ENCODE measurements at regions not wholly inside any gene's neighbourhood (a gene's known extent, or its start where the extent isn't known, plus 50 kb on each side); places are given as distances from the start of the nearest gene placed in this dataset.
"Not testable (repeated sequence)": the region's sequence is repeated elsewhere in the genome, so short reads cannot be mapped to it uniquely, and the experiment has no call there.

DNA sequence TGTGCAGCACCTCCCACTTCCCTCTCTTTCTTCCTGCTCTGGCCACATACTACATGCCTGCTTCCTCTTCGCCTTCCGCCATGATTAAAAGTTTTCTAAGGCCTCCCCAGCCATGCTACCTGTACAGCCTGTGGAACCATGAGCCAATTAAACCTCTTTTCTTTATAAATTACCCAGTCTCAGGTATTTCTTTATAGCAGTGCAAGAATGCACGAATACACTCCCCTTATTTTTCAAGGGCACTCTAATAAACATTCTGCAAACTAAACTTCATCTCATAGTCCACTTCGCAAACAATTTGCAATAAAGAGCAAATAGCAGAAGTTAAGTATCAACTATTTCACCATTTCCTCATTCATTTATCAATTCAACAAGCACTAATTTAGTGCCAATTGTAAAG lies 351.3 kb downstream of the PID1 start:
- no peak for TF ChIP-seq OSR1 (CRISPR knock-in tag; IDR thresholded peaks at IDR 0.05)
- no peak for TF ChIP-seq POU6F1 (CRISPR knock-in tag; IDR thresholded peaks at IDR 0.05; ENCODE audit: borderline replicate concordance, low read depth)
- no peak for TF ChIP-seq TOX (CRISPR knock-in tag; IDR thresholded peaks at IDR 0.05; ENCODE audit: borderline replicate concordance)
- TF ChIP-seq SNAI2 (CRISPR knock-in tag; IDR thresholded peaks at IDR 0.05), result no peak
- ATAC-seq, result no peak

DNA sequence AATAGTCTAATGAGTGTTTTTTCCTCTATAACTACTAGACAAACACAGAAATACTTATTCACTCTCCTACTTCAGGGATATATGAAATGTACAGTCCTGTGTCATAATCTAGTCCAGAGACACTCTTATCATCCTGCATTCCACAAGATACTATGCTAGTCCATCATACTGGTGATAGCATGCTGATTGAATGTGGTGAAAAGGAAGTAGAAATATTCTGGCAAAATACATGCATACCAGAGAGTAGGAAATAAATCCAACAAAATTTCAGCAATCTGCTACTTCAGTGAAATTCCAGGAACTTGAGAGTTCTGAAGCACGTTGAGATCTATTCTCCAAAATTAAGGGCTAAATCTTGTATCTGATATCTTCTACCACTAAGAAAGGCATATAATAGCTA lies 353.9 kb downstream of the PID1 start:
- TF ChIP-seq CREB5 (CRISPR knock-in tag; IDR thresholded peaks at IDR 0.05; ENCODE audit: low read depth) (peak; percentile 55; the same call in 1 of the 2 replicates), ISL1 (CRISPR knock-in tag; IDR thresholded peaks at IDR 0.05) (peak; percentile 89), CSDC2 (CRISPR knock-in tag; IDR thresholded peaks at IDR 0.05) (no peak)
- ATAC-seq, result no peak

- no peak for TF ChIP-seq PPARA (CRISPR knock-in tag; IDR thresholded peaks at IDR 0.05; ENCODE audit: borderline replicate concordance)
- no peak for TF ChIP-seq ARNTL (CRISPR knock-in tag; IDR thresholded peaks at IDR 0.05; ENCODE audit: borderline replicate concordance, low read depth)
- TF ChIP-seq ZNF565 (CRISPR knock-in tag; conservative IDR thresholded peaks at IDR 0.05; ENCODE audit: low read depth), result no peak
- no peak for TF ChIP-seq OSR1 (CRISPR knock-in tag; IDR thresholded peaks at IDR 0.05)
- no peak for TF ChIP-seq SNAI2 (CRISPR knock-in tag; IDR thresholded peaks at IDR 0.05)
- no peak for TF ChIP-seq RARB (CRISPR knock-in tag; IDR thresholded peaks at IDR 0.05)
- TF ChIP-seq, protein P1, sequence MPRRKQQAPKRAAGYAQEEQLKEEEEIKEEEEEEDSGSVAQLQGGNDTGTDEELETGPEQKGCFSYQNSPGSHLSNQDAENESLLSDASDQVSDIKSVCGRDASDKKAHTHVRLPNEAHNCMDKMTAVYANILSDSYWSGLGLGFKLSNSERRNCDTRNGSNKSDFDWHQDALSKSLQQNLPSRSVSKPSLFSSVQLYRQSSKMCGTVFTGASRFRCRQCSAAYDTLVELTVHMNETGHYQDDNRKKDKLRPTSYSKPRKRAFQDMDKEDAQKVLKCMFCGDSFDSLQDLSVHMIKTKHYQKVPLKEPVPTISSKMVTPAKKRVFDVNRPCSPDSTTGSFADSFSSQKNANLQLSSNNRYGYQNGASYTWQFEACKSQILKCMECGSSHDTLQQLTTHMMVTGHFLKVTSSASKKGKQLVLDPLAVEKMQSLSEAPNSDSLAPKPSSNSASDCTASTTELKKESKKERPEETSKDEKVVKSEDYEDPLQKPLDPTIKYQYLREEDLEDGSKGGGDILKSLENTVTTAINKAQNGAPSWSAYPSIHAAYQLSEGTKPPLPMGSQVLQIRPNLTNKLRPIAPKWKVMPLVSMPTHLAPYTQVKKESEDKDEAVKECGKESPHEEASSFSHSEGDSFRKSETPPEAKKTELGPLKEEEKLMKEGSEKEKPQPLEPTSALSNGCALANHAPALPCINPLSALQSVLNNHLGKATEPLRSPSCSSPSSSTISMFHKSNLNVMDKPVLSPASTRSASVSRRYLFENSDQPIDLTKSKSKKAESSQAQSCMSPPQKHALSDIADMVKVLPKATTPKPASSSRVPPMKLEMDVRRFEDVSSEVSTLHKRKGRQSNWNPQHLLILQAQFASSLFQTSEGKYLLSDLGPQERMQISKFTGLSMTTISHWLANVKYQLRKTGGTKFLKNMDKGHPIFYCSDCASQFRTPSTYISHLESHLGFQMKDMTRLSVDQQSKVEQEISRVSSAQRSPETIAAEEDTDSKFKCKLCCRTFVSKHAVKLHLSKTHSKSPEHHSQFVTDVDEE (CRISPR knock-in tag; IDR thresholded peaks at IDR 0.05), result no peak
- no peak for TF ChIP-seq CSDC2 (CRISPR knock-in tag; IDR thresholded peaks at IDR 0.05)
- no peak for TF ChIP-seq ESRRG (CRISPR knock-in tag; IDR thresholded peaks at IDR 0.05)
- TF ChIP-seq ZC3H10 (CRISPR knock-in tag; IDR thresholded peaks at IDR 0.05), result no peak
- no peak for ATAC-seq
Measured at GRCh38 chr2:228916416-228917090, 354.5 kb downstream of the PID1 start.

DNA sequence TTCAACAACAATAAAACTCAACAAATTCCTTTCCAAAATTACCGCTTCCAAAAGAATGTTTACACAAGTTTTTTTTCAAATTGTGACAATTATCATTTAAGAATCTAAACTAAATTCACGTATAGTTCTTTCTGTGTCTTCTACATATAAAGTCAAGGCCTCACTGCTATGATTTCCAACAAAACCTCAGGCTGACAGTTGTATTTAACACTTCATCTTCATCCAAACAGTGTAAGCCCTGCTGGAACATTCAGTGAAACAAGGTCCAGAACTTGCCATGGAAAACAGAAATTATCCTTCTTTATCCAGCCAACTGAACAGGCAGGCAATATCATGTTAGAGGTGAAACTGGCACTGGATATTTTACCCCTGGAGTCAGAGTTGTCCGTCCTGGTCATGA lies 357.9 kb downstream of the PID1 start:
- TF ChIP-seq SNAI2 (CRISPR knock-in tag; IDR thresholded peaks at IDR 0.05) (no peak), TCF4 (CRISPR knock-in tag; IDR thresholded peaks at IDR 0.05; ENCODE audit: borderline replicate concordance) (no peak), TOX (CRISPR knock-in tag; IDR thresholded peaks at IDR 0.05; ENCODE audit: borderline replicate concordance) (no peak), ZFP3 (CRISPR knock-in tag; IDR thresholded peaks at IDR 0.05) (no peak), CREB5 (CRISPR knock-in tag; IDR thresholded peaks at IDR 0.05; ENCODE audit: low read depth) (no peak), PPARA (CRISPR knock-in tag; IDR thresholded peaks at IDR 0.05; ENCODE audit: borderline replicate concordance) (no peak), GLIS3 (CRISPR knock-in tag; IDR thresholded peaks at IDR 0.05) (no peak), POU6F1 (CRISPR knock-in tag; IDR thresholded peaks at IDR 0.05; ENCODE audit: borderline replicate concordance, low read depth) (no peak), CSDC2 (CRISPR knock-in tag; IDR thresholded peaks at IDR 0.05) (no peak), ESRRG (CRISPR knock-in tag; IDR thresholded peaks at IDR 0.05) (no peak), ZC3H10 (CRISPR knock-in tag; IDR thresholded peaks at IDR 0.05) (no peak), ZNF565 (CRISPR knock-in tag; conservative IDR thresholded peaks at IDR 0.05; ENCODE audit: low read depth) (no peak), ZFP30 (CRISPR knock-in tag; IDR thresholded peaks at IDR 0.05) (no peak)
- TF ChIP-seq, protein P1 (CRISPR knock-in tag; IDR thresholded peaks at IDR 0.05), result no peak
- TF ChIP-seq, protein P2, sequence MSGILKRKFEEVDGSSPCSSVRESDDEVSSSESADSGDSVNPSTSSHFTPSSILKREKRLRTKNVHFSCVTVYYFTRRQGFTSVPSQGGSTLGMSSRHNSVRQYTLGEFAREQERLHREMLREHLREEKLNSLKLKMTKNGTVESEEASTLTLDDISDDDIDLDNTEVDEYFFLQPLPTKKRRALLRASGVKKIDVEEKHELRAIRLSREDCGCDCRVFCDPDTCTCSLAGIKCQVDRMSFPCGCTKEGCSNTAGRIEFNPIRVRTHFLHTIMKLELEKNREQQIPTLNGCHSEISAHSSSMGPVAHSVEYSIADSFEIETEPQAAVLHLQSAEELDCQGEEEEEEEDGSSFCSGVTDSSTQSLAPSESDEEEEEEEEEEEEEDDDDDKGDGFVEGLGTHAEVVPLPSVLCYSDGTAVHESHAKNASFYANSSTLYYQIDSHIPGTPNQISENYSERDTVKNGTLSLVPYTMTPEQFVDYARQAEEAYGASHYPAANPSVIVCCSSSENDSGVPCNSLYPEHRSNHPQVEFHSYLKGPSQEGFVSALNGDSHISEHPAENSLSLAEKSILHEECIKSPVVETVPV (CRISPR knock-in tag; IDR thresholded peaks at IDR 0.05), result no peak
- no peak for ATAC-seq

- ATAC-seq, result not testable (repeated sequence)
Measured at GRCh38 chr2:228910872-228911271, 360.2 kb downstream of the PID1 start.

Measured in SK-N-SH treated with all-trans-retinoic acid at 6 μM for 48 hours (cell line).